GM12878 (cell line): ENCODE measurements at regions not wholly inside any gene's neighbourhood (a gene's known extent, or its start where the extent isn't known, plus 50 kb on each side); places are given as distances from the start of the nearest gene placed in this dataset.

Source experiments
- ATAC-seq: fragments of 200-7000 bp; cut with Tn5 transposase; 3 replicates; pipeline ENCODE4 v1.9.1; 2020; ENCODE audit warnings: mild to moderate bottlenecking, moderate library complexity
- BruUV-seq: library from RNA; stranded (reverse); fragments of 400-500 nt; replicated peaks from 2 replicates; lab custom pipeline; 2021; lab: Mats Ljungman, UMichigan
- CTCF ChIA-PET: fragments of 300-600 bp; sonication (Branson Sonifier 250); formaldehyde crosslinking; extraction: SDS; loops from one replicate; lab custom pipeline; 2021; ENCODE audit warnings: inconsistent platforms; lab: Yijun Ruan, JAX
- POLR2A ChIA-PET: fragments of 350-600 bp; formaldehyde crosslinking; extraction: SDS; loops from one replicate; lab custom pipeline; 2021; ENCODE audit warnings: inconsistent platforms; lab: Charles Lee
- RAD21 ChIA-PET: fragments of 300-600 bp; sonication (Branson Sonifier 250); formaldehyde crosslinking; loops from one replicate; lab custom pipeline; 2023; ENCODE audit warnings: antibody characterized with exemption; ENCODE audit not compliant: unreplicated experiment; lab: Charles Lee
- SMC1A ChIA-PET: fragments of 300-600 bp; sonication (Branson Sonifier 250); formaldehyde crosslinking; loops from one replicate; lab custom pipeline; 2023; ENCODE audit not compliant: unreplicated experiment, uncharacterized antibody; lab: Charles Lee
- DNase-seq: peaks from one replicate; pipeline ENCODE4 v3.0.0-alpha.2; 2011; ENCODE audit warnings: low read depth, low spot score
- FAIRE-seq: peaks from 3 replicates; lab custom pipeline; 2011; peaks lifted over from hg19 to GRCh38; lab: Jason Lieb, UNC
- H2AFZ ChIP-seq: 2 replicates; pipeline ENCODE4 v1.6.0; 2011; ENCODE audit warnings: low read depth, low read length, control low read depth; ENCODE audit not compliant: control insufficient read depth
- H3K27ac ChIP-seq: 2 replicates; pipeline ENCODE4 v1.5.1; 2011; ENCODE audit warnings: control low read depth; ENCODE audit not compliant: control insufficient read depth, insufficient read depth
- H3K27me3 ChIP-seq, 2 experiments: replicated peaks in 1 of 2; 2 replicates each; pipeline versions ENCODE4 v1.6.0 to v1.6.1; 2011; ENCODE audit warnings: low read length in 1 of 2; ENCODE audit not compliant: control insufficient read depth in 2 of 2, insufficient read depth in 2 of 2
- H3K36me3 ChIP-seq, 2 experiments: 2 replicates each; pipeline ENCODE4 v1.5.1; 2011; ENCODE audit warnings: low read length in 1 of 2; ENCODE audit not compliant: control insufficient read depth in 2 of 2, insufficient read depth in 2 of 2
- H3K4me1 ChIP-seq: 2 replicates; pipeline ENCODE4 v1.6.1; 2011; ENCODE audit warnings: mild to moderate bottlenecking, low read length, moderate library complexity, mixed read lengths; ENCODE audit not compliant: control insufficient read depth, insufficient read depth
- H3K4me2 ChIP-seq: 2 replicates; pipeline ENCODE4 v1.6.0; 2011; ENCODE audit warnings: control low read depth; ENCODE audit not compliant: control insufficient read depth, insufficient read depth
- H3K4me3 ChIP-seq: fragments of 200-600 bp; sonication (generic); 2 replicates; pipeline ENCODE4 v1.5.1; 2016
- H3K79me2 ChIP-seq: 2 replicates; pipeline ENCODE4 v1.6.0; 2011; ENCODE audit warnings: low read length; ENCODE audit not compliant: control insufficient read depth, insufficient read depth
- H3K9ac ChIP-seq: 2 replicates; pipeline ENCODE4 v1.8.0; 2011; ENCODE audit warnings: low read length, control low read depth, mixed read lengths; ENCODE audit not compliant: control insufficient read depth, insufficient read depth
- H3K9me3 ChIP-seq: replicated peaks from 3 replicates; pipeline ENCODE4 v1.5.1; 2011; ENCODE audit warnings: mild to moderate bottlenecking, low read length; ENCODE audit not compliant: control insufficient read depth, insufficient read depth
- H4K20me1 ChIP-seq: 2 replicates; pipeline ENCODE4 v1.6.0; 2011; ENCODE audit not compliant: control insufficient read depth, insufficient read depth
- ATF2 ChIP-seq: IDR thresholded peaks from 2 replicates; pipeline ENCODE4 v1.6.1; 2012; ENCODE audit warnings: low read length, inconsistent platforms
- CBX5 ChIP-seq: sonication (generic); IDR thresholded peaks from 2 replicates; pipeline ENCODE4 v1.6.1; 2016; ENCODE audit warnings: low read depth, moderate library complexity, mild to moderate bottlenecking, inconsistent platforms
- EP300 ChIP-seq, 2 experiments: fragments of 150-350 bp in 1 of 2; IDR thresholded peaks; 2 replicates each; pipeline ENCODE4 v1.6.1; 2011 to 2012; ENCODE audit warnings: low read depth in 2 of 2, low read length in 2 of 2, borderline replicate concordance in 1 of 2, improper control_type of control experiment in 1 of 2, inconsistent platforms in 1 of 2; ENCODE audit not compliant: control insufficient read depth in 1 of 2
- HCFC1 ChIP-seq: fragments of 150-350 bp; IDR thresholded peaks from 2 replicates; pipeline ENCODE4 v1.6.1; 2014; ENCODE audit warnings: low read length
- JUNB ChIP-seq: IDR thresholded peaks from 2 replicates; pipeline ENCODE4 v1.6.1; 2016; ENCODE audit warnings: antibody characterized with exemption, mild to moderate bottlenecking
- JUND ChIP-seq: IDR thresholded peaks from 2 replicates; pipeline ENCODE4 v1.6.1; 2012; ENCODE audit warnings: low read depth, mild to moderate bottlenecking, low read length, improper control_type of control experiment, moderate library complexity
- KLF5 ChIP-seq: fragments of 450-650 bp; IDR thresholded peaks from 2 replicates; pipeline ENCODE4 v1.6.1; 2014; ENCODE audit warnings: mild to moderate bottlenecking; ENCODE audit not compliant: partially characterized antibody
- LARP7 ChIP-seq: fragments of 450-650 bp; IDR thresholded peaks from 2 replicates; pipeline ENCODE4 v1.6.1; 2017; ENCODE audit warnings: mild to moderate bottlenecking
- NFXL1 ChIP-seq: fragments of 450-650 bp; IDR thresholded peaks from 2 replicates; pipeline ENCODE4 v1.6.1; 2017; ENCODE audit warnings: antibody characterized with exemption, mild to moderate bottlenecking, borderline replicate concordance
- NR2C1 ChIP-seq: fragments of 450-650 bp; IDR thresholded peaks from 2 replicates; pipeline ENCODE4 v1.6.1; 2017; ENCODE audit warnings: antibody characterized with exemption, mild to moderate bottlenecking, moderate library complexity
- NRF1 ChIP-seq: conservative IDR thresholded peaks from 2 replicates; pipeline ENCODE4 v1.6.1; 2011; ENCODE audit warnings: mild to moderate bottlenecking, low read depth, low read length, improper control_type of control experiment
- POLR2AphosphoS2 ChIP-seq: IDR thresholded peaks from 2 replicates; pipeline ENCODE4 v1.6.1; 2011; ENCODE audit warnings: low read depth, mild to moderate bottlenecking, low read length, improper control_type of control experiment, moderate library complexity
- SIN3A ChIP-seq: IDR thresholded peaks from 2 replicates; pipeline ENCODE4 v1.6.1; 2012; ENCODE audit warnings: low read depth, low read length, improper control_type of control experiment
- SMAD1 ChIP-seq: fragments of 450-650 bp; IDR thresholded peaks from 2 replicates; pipeline ENCODE4 v1.6.1; 2018; ENCODE audit warnings: mild to moderate bottlenecking, low read depth; ENCODE audit not compliant: partially characterized antibody
- TARDBP ChIP-seq: IDR thresholded peaks from 2 replicates; pipeline ENCODE4 v1.6.1; 2016; ENCODE audit warnings: borderline replicate concordance
- USF2 ChIP-seq: IDR thresholded peaks from 2 replicates; pipeline ENCODE4 v1.6.1; 2011; ENCODE audit warnings: low read depth, low read length, improper control_type of control experiment, borderline replicate concordance
- ZBED1 ChIP-seq: IDR thresholded peaks from 2 replicates; pipeline ENCODE4 v1.6.1; 2016; ENCODE audit warnings: borderline replicate concordance
- WGBS: methylation state at CpG from one replicate; pipeline ENCODE4 v1.1.6; 2016; ENCODE audit warnings: low lambda C conversion rate; ENCODE audit not compliant: insufficient replicate concordance, insufficient coverage; ENCODE audit errors: missing lambda C conversion rate; 5-methylcytosine and 5-hydroxymethylcytosine counted together
- in situ Hi-C: fragments of 300-500 bp; cut with MboI; formaldehyde crosslinking; loops from 9 replicates; pipeline ENCODE4 v1.14.3; 2018; ENCODE audit warnings: mixed read lengths
- intact Hi-C: fragments of 100-400 bp; cut with micrococcal nuclease; formaldehyde crosslinking; loops from one replicate; pipeline ENCODE4 v1.14.2; 2022; ENCODE audit not compliant: unreplicated experiment

- TF ChIP-seq NR2C1 (no peak), JUNB (no peak), NFXL1 (no peak), HCFC1 (no peak), ZBED1 (no peak), LARP7 (no peak)
Measured at GRCh38 chr9:1235650-1236049, 185.5 kb downstream of the DMRT2 start (continued).

GRCh38 chr9:1236061-1236460, 185.9 kb downstream of the DMRT2 start:
- no peak overlapping the region for H3K4me2 ChIP-seq
- FAIRE-seq (no peak), DNase-seq (no peak), ATAC-seq (no peak)
- in situ Hi-C loops (no loop called here), intact Hi-C loops (no loop called here)
- RAD21 ChIA-PET = interaction anchor here (1.1 kb wide), 1 partner anchor 165 kb away, joined by 3 read pairs; no protein-coding TSS in a partner anchor
- no peaks in the 10 kb centered on the region for H3K36me3 ChIP-seq
- H3K9me3 ChIP-seq = no peaks in the 10 kb centered on the region; the same call in 2 of the 3 replicates
- H3K4me1 ChIP-seq = no peaks in the 10 kb centered on the region
- H3K79me2 ChIP-seq = no peaks in the 10 kb centered on the region
- CTCF ChIA-PET = interaction anchor here (1.0 to 1.3 kb wide), 3 partner anchors 25 to 227 kb away, joined by 3 read pairs; no protein-coding TSS in a partner anchor
- H3K9ac ChIP-seq = no peak overlapping the region
- POLR2A ChIA-PET = interaction anchor here (0.6 kb wide), 1 partner anchor 9 kb away, joined by 3 read pairs; no protein-coding TSS in a partner anchor
- no peaks in the 10 kb centered on the region for H3K27me3 ChIP-seq
- TF ChIP-seq USF2 = no peak
- no peak for TF ChIP-seq CBX5
- no peak for TF ChIP-seq ATF2
- no peak for TF ChIP-seq KLF5
- no peak for TF ChIP-seq POLR2AphosphoS2
- TF ChIP-seq JUND = no peak
- no peak for TF ChIP-seq SMAD1
- no peak for TF ChIP-seq TARDBP
- no peak for TF ChIP-seq EP300 (IDR thresholded peaks at IDR 0.05; ENCODE audit: borderline replicate concordance in 1 of 2, control insufficient read depth in 1 of 2, low read depth in 2 of 2, low read length in 2 of 2)
- no peak for TF ChIP-seq NRF1
- TF ChIP-seq SIN3A = no peak
- H2AFZ ChIP-seq = no peak overlapping the region
- SMC1A ChIA-PET = interaction anchor here (1.3 to 3.5 kb wide), 4 partner anchors 8 to 24 kb away, joined by 3 to 14 read pairs (median 4); no protein-coding TSS in a partner anchor
- H4K20me1 ChIP-seq = no peaks in the 10 kb centered on the region
- no peak overlapping the region for H3K27ac ChIP-seq
- no peak overlapping the region for H3K4me3 ChIP-seq
- WGBS = 31% methylated on average over 2 of the region's 2 CpGs
- no TSS peak for BruUV-seq
